A549 (cell line): ENCODE measurements at regions not wholly inside any gene's neighbourhood (a gene's known extent, or its start where the extent isn't known, plus 50 kb on each side); places are given as distances from the start of the nearest gene placed in this dataset.
"Not testable (repeated sequence)": the region's sequence is repeated elsewhere in the genome, so short reads cannot be mapped to it uniquely, and the experiment has no call there.

Experiments used
- ATAC-seq, 2 experiments: fragments of 200-7000 bp in 1 of 2; fragments of >200 bp in 1 of 2; cut with Nextera tagmentation in 1 of 2; cut with Tn5 transposase in 1 of 2; 3 replicates each; pipeline versions ENCODE4 v1.8.0 to v1.9.1; 2018 to 2020; ENCODE audit warnings: mild to moderate bottlenecking in 1 of 2, moderate library complexity in 1 of 2
- CTCF ChIA-PET: fragments of 300-600 bp; sonication (Branson Sonifier 250); formaldehyde crosslinking; extraction: SDS; loops from one replicate; lab custom pipeline; 2021; ENCODE audit warnings: antibody characterized with exemption, inconsistent platforms; lab: Yijun Ruan, JAX
- POLR2A ChIA-PET: fragments of 350-600 bp; formaldehyde crosslinking; extraction: SDS; loops from one replicate; lab custom pipeline; 2021; ENCODE audit warnings: antibody characterized with exemption, inconsistent platforms; lab: Yijun Ruan, JAX
- DNase-seq, 2 experiments: peaks; one replicate each; pipeline versions ENCODE4 v3.0.0 to v3.0.0-alpha.2; 2011 to 2016; ENCODE audit warnings: low read depth in 1 of 2, low spot score in 1 of 2
- FAIRE-seq: peaks from 2 replicates; lab custom pipeline; 2011; peaks lifted over from hg19 to GRCh38; lab: Jason Lieb, UNC
- H3K27ac ChIP-seq, 2 experiments: fragments of >200 bp; sonication (Bioruptor Twin); formaldehyde crosslinking; 3 replicates each; pipeline ENCODE4 v1.5.1; 2016 to 2017
- H3K4me1 ChIP-seq: fragments of >200 bp; sonication (Bioruptor Twin); formaldehyde crosslinking; 3 replicates; pipeline ENCODE4 v1.6.1; 2016
- H3K4me2 ChIP-seq: fragments of >200 bp; sonication (Bioruptor Twin); formaldehyde crosslinking; 3 replicates; pipeline ENCODE4 v1.6.1; 2016
- H3K4me3 ChIP-seq: fragments of >200 bp; sonication (Bioruptor Twin); formaldehyde crosslinking; 3 replicates; pipeline ENCODE4 v1.5.1; 2016
- H3K9me3 ChIP-seq: fragments of >200 bp; sonication (Bioruptor Twin); formaldehyde crosslinking; 3 replicates; pipeline ENCODE4 v1.6.1; 2016
- CBX2 ChIP-seq: fragments of 200-600 bp; sonication (generic); IDR thresholded peaks from 2 replicates; pipeline ENCODE4 v1.6.1; 2016; ENCODE audit warnings: low read depth, mild to moderate bottlenecking, borderline replicate concordance
- CBX8 ChIP-seq: fragments of 200-600 bp; sonication (generic); IDR thresholded peaks from 2 replicates; pipeline ENCODE4 v1.6.1; 2016
- HDAC2 ChIP-seq: fragments of 200-600 bp; sonication (generic); IDR thresholded peaks from 2 replicates; pipeline ENCODE4 v1.6.1; 2016
- HOXA7 ChIP-seq: fragments of 250-450 bp; sonication (Bioruptor Pico); IDR thresholded peaks from 2 replicates; pipeline ENCODE4 v1.5.0; 2020; ENCODE audit warnings: mild to moderate bottlenecking, moderate library complexity
- JUNB ChIP-seq: fragments of >200 bp; sonication (Bioruptor Twin); formaldehyde crosslinking; IDR thresholded peaks from 2 replicates; pipeline ENCODE4 v1.6.1; 2016
- KDM1A ChIP-seq: fragments of 200-600 bp; sonication (generic); IDR thresholded peaks from 2 replicates; pipeline ENCODE4 v1.6.1; 2016; ENCODE audit warnings: low read depth, mild to moderate bottlenecking
- KDM5A ChIP-seq: fragments of 200-600 bp; sonication (generic); IDR thresholded peaks from 2 replicates; pipeline ENCODE4 v1.6.1; 2016; ENCODE audit warnings: antibody characterized with exemption, mild to moderate bottlenecking
- MAZ ChIP-seq: fragments of 150-350 bp; IDR thresholded peaks from 2 replicates; pipeline ENCODE4 v1.6.1; 2014; ENCODE audit warnings: antibody characterized with exemption, low read depth, low read length, borderline replicate concordance
- NPAS2 ChIP-seq: fragments of 250-450 bp; sonication (Bioruptor Pico); IDR thresholded peaks from 2 replicates; pipeline ENCODE4 v1.8.0; 2022; ENCODE audit warnings: mild to moderate bottlenecking, moderate library complexity, borderline replicate concordance
- PHF8 ChIP-seq: fragments of 200-600 bp; sonication (generic); IDR thresholded peaks from 2 replicates; pipeline ENCODE4 v1.6.1; 2016; ENCODE audit warnings: low read depth, mild to moderate bottlenecking, antibody characterized with exemption, moderate library complexity, borderline replicate concordance
- POLR2A ChIP-seq: IDR thresholded peaks from 2 replicates; pipeline ENCODE4 v1.6.1; 2012; ENCODE audit warnings: mild to moderate bottlenecking, low read length
- RAD21 ChIP-seq, 2 experiments: fragments of >200 bp in 1 of 2; sonication (Bioruptor Twin) in 1 of 2; formaldehyde crosslinking in 1 of 2; IDR thresholded peaks in 1 of 2; conservative IDR thresholded peaks in 1 of 2; 2 replicates in 1 of 2; 3 replicates in 1 of 2; pipeline ENCODE4 v1.6.1; 2012 to 2018; ENCODE audit warnings: inconsistent platforms in 1 of 2
- RFX5 ChIP-seq: fragments of 450-650 bp; IDR thresholded peaks from 2 replicates; pipeline ENCODE4 v1.7.1; 2014; ENCODE audit warnings: antibody characterized with exemption, mild to moderate bottlenecking, moderate library complexity
- RNF2 ChIP-seq: fragments of 200-600 bp; sonication (generic); IDR thresholded peaks from 2 replicates; pipeline ENCODE4 v1.6.1; 2016; ENCODE audit warnings: low read depth, mild to moderate bottlenecking, antibody characterized with exemption, moderate library complexity, borderline replicate concordance
- SREBF2 ChIP-seq: fragments of 450-650 bp; IDR thresholded peaks from 2 replicates; pipeline ENCODE4 v1.6.1; 2014; ENCODE audit warnings: mild to moderate bottlenecking, moderate library complexity
- ZFP36 ChIP-seq: fragments of 450-650 bp; IDR thresholded peaks from 2 replicates; pipeline ENCODE4 v1.6.1; 2014; ENCODE audit warnings: borderline replicate concordance; ENCODE audit not compliant: partially characterized antibody
- WGBS: methylation state at CpG from one replicate; pipeline ENCODE4 v1.1.6; 2017; ENCODE audit errors: missing lambda C conversion rate; 5-methylcytosine and 5-hydroxymethylcytosine counted together
- TF ChIP-seq, protein P1 (sequence below): IDR thresholded peaks from 2 replicates; pipeline ENCODE4 v1.6.1; 2012
- TF ChIP-seq, protein P2 (sequence below): IDR thresholded peaks from 2 replicates; pipeline ENCODE4 v1.6.1; 2012; ENCODE audit warnings: low read depth, borderline replicate concordance

DNA sequence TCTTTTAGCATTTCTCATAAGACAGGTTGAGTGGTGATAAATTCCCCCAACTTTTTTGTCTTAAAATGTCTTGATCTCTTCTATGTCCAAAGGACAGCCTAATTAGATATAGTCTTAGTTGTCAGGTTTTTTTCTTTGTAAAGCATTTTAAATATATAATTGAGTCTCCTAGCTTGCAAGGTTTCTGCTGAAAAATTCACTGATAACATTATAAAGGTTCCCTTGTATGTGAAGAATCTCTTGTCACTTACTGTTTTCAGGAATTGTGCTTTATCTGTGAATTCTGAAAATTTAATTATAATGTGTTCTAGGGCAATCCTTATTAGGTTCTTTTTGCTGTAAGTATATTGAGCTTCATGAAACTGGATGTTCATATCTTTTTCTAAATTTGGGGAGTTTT, 96.8 kb upstream of the ZNF92 start:
- TF ChIP-seq KDM5A (no peak), CBX2 (no peak), HOXA7 (CRISPR knock-in tag) (no peak)
- Histone ChIP-seq H3K4me1 (no peaks in the 10 kb centered on the region), H3K4me3 (no peak overlapping the region), H3K4me2 (no peak overlapping the region), H3K27ac (no peak overlapping the region), H3K9me3 (peaks cover 4% of the 10 kb centered on the region; the same call in 1 of the 3 replicates)
- ChIA-PET CTCF (interaction anchor here (1.2 to 1.3 kb wide), 2 partner anchors 9 to 31 kb away, joined by 4 to 7 read pairs; no protein-coding TSS in a partner anchor), POLR2A (no interaction called here)
- ATAC-seq (no peak), DNase-seq (no peak), FAIRE-seq (no peak)

DNA sequence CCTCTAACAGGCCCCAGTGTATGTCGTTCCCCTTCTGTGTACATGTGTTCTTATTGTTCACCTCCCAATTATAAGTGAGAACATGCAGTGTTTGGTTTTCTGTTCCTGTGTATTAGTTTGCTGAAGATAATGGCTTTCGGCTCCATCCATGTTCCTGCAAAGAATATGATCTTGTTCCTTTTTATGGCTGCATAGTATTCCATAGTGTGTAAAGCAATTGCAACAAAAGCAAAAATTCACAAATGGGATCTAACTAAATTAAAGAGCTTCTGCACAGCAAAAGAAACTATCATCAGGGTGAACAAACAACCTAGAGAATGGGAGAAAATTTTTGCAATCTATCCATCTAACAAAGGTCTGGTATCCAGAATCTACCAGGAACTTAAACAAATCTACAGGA, 102.2 kb upstream of the ZNF92 start:
- H3K4me2 ChIP-seq, H3K27ac ChIP-seq, POLR2A ChIA-PET, ATAC-seq, H3K4me1 ChIP-seq, FAIRE-seq, CTCF ChIA-PET, H3K9me3 ChIP-seq, DNase-seq, H3K4me3 ChIP-seq: not testable (repeated sequence)
- peak; percentile 63; the same call in 1 of the 2 replicates for TF ChIP-seq KDM1A
- 88% methylated on average over 2 of the region's 2 CpGs for WGBS

DNA sequence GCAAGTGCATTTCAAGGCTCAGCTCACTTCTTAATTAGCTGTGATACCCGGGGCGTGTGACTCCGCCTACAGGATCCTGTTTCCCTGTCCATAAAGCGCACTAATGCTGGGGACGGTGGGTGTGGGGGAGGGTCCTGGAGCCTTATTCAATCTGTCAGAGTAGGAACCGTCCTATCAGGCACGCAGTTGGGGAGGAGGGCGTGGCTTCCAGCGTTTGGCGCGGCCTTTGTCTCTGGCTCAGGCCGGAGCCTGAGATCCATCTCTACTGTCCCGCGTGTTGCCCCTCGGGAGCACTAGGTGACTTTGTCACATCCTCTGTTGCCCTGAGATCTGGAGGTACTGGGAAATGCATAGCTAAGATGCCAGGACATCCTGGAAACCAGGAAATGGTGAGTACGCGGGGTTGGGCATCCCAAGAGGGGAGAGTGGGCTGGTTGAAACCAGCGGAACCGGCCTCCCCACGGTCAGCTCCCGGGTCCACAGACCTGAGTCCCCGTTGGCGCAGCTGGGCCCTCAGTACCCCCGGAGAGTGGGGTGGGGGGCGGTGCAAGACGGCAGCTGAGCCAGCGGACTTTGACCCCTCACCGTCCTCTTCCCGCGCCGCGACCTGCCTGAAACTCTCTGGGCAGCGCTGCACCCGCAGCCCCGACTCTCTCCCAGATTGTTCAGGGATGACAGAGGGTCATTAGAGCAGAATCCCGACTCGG, 104.4 kb upstream of the ZNF92 start:
- CTCF ChIA-PET = no interaction called here
- peak; percentile 96 to 100 for ATAC-seq
- FAIRE-seq = peak; percentile 56
- Histone ChIP-seq H3K9me3 (no peaks in the 10 kb centered on the region), H3K4me2 (peak overlapping the region; percentile 84), H3K27ac (peak overlapping the region; percentile 56 to 77), H3K4me3 (peak overlapping the region; percentile 79), H3K4me1 (peaks cover 5% of the 10 kb centered on the region; the same call in 1 of the 3 replicates)
- POLR2A ChIA-PET = no interaction called here
- WGBS = 3% methylated on average over 24 of the region's 37 CpGs
- no peak for TF ChIP-seq SREBF2
- 0 out of 2 replicates have a peak, but pooled peaks have one; percentile 50 for TF ChIP-seq HDAC2
- TF ChIP-seq RFX5 = no peak
- TF ChIP-seq, protein P1, sequence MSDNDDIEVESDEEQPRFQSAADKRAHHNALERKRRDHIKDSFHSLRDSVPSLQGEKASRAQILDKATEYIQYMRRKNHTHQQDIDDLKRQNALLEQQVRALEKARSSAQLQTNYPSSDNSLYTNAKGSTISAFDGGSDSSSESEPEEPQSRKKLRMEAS = peak; percentile 74
- TF ChIP-seq JUNB = no peak
- no peak for TF ChIP-seq RNF2
- TF ChIP-seq CBX2 = no peak
- TF ChIP-seq PHF8 = peak; percentile 74; the same call in 1 of the 2 replicates
- TF ChIP-seq, protein P2, sequence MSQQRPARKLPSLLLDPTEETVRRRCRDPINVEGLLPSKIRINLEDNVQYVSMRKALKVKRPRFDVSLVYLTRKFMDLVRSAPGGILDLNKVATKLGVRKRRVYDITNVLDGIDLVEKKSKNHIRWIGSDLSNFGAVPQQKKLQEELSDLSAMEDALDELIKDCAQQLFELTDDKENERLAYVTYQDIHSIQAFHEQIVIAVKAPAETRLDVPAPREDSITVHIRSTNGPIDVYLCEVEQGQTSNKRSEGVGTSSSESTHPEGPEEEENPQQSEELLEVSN = peak; percentile 57; the same call in 1 of the 2 replicates
- 0 out of 2 replicates have a peak, but pooled peaks have one; percentile 27 for TF ChIP-seq POLR2A
- DNase-seq = peak; percentile 91 to 97

DNA sequence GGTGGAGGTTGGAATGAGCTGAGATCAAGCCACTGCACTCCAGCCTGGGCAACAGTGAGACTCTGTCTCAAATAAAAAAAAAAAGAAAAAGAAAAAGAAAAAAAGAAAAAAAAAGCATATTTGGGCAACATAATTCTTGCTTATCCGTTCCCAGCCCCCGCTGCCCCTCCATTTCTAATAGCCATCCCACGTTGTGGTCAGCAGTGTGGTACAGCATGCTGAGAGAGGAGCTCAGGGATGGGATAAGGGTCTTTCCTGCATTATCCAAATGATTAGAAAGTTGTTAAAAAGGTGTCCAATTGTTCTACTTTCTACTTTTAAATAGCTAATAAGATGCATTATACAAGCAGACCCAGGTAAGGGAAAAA, 104.9 kb upstream of the ZNF92 start:
- Histone ChIP-seq H3K4me3 (peak overlapping the region; percentile 79), H3K9me3 (no peaks in the 10 kb centered on the region), H3K4me2 (peak overlapping the region; percentile 84), H3K27ac (no peak overlapping the region)
- ATAC-seq (peak; percentile 4 to 11; a peak in 3 of 6 replicates), FAIRE-seq (no peak), DNase-seq (no peak)
- WGBS = 52% methylated on average over 3 of the region's 3 CpGs
- CTCF ChIA-PET = no interaction called here
- POLR2A ChIA-PET = no interaction called here
- TF ChIP-seq RAD21 (conservative IDR thresholded peaks at IDR 0.05 in 1 of 2, IDR thresholded peaks at IDR 0.05 in 1 of 2) (no peak), MAZ (no peak), ZFP36 (no peak), RNF2 (no peak), NPAS2 (CRISPR knock-in tag) (no peak), KDM1A (no peak), CBX8 (no peak)
- TF ChIP-seq, all 56 proteins: peak for 0
- peaks cover 5% of the 10 kb centered on the region; the same call in 1 of the 3 replicates for H3K4me1 ChIP-seq
